Activated naive CD8-positive, alpha-beta T cell (primary cell): ENCODE measurements at regions not wholly inside any gene's neighbourhood (a gene's known extent, or its start where the extent isn't known, plus 50 kb on each side); places are given as distances from the start of the nearest gene placed in this dataset.

Experiments
- H3K27ac Mint-ChIP-seq: one replicate; pipeline ENCODE4 v1.8.0; 2021; ENCODE audit warnings: mixed read lengths
- H3K27me3 Mint-ChIP-seq: one replicate; pipeline ENCODE4 v1.8.0; 2021; ENCODE audit warnings: mixed read lengths
- H3K36me3 Mint-ChIP-seq: one replicate; pipeline ENCODE4 v1.8.0; 2021; ENCODE audit warnings: mixed read lengths
- H3K4me1 Mint-ChIP-seq: one replicate; pipeline ENCODE4 v1.8.0; 2021; ENCODE audit warnings: low read depth, mixed read lengths
- H3K4me3 Mint-ChIP-seq: one replicate; pipeline ENCODE4 v1.8.0; 2021; ENCODE audit warnings: mild to moderate bottlenecking, mixed read lengths
- H3K9me3 Mint-ChIP-seq: one replicate; pipeline ENCODE4 v1.8.0; 2021; ENCODE audit warnings: low read depth, mixed read lengths

DNA sequence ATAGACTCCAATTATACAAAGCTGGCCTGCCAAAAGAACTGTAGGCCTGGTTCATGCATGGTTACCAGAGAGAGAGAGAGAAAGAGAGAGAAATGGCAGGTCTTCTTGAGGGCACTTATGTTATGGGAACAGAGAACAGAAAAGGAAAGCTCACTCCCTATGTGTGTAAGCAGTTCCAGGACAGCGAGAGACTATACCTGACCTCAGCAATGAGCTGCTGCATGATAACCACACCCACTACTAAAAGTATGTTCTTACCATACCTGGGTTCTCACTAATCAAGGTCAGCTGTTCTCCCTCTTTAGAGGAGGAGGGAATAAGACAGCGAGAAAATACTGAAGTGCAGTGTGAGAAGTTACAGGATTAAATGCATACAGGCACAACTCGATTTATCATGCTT is 583.3 kb downstream of the GBA3 start:
- H3K4me3 Mint-ChIP-seq, result no peak overlapping the region
- no peak overlapping the region for H3K27ac Mint-ChIP-seq
- no peaks in the 10 kb centered on the region for H3K4me1 Mint-ChIP-seq
- no peaks in the 10 kb centered on the region for H3K27me3 Mint-ChIP-seq
- H3K9me3 Mint-ChIP-seq, result no peaks in the 10 kb centered on the region
- no peaks in the 10 kb centered on the region for H3K36me3 Mint-ChIP-seq

DNA sequence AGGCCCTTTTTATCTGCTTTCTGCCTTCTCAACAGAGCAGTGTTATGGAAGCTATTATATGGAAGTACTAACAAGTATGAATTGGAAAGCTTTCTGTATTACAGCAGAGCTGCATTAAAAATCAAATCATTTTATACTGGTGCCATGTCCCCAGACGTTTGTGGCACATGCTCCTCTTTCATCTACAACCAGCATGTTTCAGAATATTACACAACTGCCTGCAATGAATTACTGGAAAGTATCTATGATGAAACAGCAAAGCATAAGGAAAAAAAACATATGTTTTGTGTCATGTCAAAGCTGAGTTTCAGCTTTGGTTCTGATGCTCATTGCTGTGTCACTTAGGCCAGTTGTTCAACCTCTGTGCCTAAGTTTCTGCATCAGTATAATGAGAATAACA is 576.8 kb downstream of the GBA3 start:
- Mint-ChIP-seq H3K4me1 (no peaks in the 10 kb centered on the region), H3K9me3 (no peaks in the 10 kb centered on the region), H3K27me3 (no peaks in the 10 kb centered on the region), H3K36me3 (no peaks in the 10 kb centered on the region), H3K27ac (no peak overlapping the region), H3K4me3 (no peak overlapping the region)

DNA sequence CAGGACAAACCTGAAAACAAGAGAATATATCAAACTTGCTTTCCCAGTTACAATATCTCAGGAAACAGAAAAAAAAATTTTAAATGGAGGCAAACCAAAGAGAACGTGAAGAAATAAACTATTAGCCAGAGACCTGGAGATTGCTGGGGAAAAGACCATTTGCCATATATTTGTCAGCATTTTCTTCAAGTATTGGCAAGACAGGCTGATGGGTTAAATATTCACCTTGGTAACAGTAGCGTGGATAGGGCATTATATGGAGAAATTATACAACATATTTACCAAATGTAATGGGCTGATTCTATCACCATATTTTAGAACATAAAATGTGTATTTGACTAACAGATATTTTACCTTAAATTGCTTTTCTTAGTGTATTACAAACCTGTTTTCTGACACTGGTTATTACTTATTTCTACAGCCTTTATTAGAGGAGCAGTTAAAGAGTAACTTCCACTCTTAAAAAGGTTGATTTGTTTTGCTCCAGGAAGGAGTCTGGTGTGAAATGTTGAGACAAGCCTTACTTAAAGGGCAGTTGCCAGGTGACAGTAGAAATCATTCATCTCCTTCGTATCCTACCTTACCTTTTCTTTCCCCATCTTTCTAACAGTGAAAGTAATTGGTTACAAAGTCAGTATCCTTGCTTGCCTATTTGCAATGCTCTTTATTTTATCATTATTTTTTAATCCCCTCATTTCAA is 575.5 kb downstream of the GBA3 start:
- no peaks in the 10 kb centered on the region for H3K4me1 Mint-ChIP-seq
- no peaks in the 10 kb centered on the region for H3K9me3 Mint-ChIP-seq
- no peak overlapping the region for H3K4me3 Mint-ChIP-seq
- no peak overlapping the region for H3K27ac Mint-ChIP-seq
- no peaks in the 10 kb centered on the region for H3K27me3 Mint-ChIP-seq
- no peaks in the 10 kb centered on the region for H3K36me3 Mint-ChIP-seq

DNA sequence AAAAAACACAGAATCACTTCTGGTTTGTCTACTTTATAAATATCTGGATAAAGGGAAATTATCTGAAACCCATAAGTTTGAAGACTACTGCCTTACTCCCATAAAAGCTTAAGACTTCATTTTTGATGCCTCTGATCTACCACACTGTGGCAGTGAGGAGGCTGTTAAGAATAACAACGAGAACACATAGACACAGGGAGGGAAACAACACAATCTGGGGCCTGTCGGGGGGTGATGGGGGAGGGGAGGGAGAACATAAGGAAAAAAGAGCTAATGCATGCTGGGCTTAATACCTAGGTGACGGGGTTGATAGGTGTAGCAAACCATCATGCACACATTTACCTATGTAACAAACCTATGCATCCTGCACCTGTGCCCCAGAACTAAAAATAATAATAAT is 573.7 kb downstream of the GBA3 start:
- Mint-ChIP-seq H3K4me1 (no peaks in the 10 kb centered on the region), H3K36me3 (no peaks in the 10 kb centered on the region), H3K27me3 (no peaks in the 10 kb centered on the region), H3K4me3 (no peak overlapping the region), H3K27ac (no peak overlapping the region), H3K9me3 (no peaks in the 10 kb centered on the region)

DNA sequence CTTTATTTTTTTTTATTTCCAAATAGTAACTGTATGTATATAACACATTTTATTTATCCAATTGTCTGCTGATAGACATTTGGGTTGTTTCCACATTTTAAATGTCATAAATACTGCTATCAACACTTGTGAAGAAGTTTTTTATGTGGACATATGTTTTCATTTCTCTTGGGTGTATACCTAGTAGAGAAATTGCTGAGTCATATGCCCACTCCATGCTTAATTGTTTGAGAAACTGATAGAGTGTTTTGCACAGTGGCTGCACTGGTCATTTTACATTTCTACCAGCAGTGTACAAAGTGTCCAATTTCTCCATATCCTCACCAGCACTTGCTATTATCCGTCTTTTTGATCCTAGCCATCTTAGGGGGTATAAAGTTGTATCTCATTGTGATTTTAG is 567.8 kb downstream of the GBA3 start:
- Mint-ChIP-seq H3K9me3 (no peaks in the 10 kb centered on the region), H3K36me3 (no peaks in the 10 kb centered on the region), H3K27ac (no peak overlapping the region), H3K27me3 (no peaks in the 10 kb centered on the region), H3K4me3 (no peak overlapping the region), H3K4me1 (no peaks in the 10 kb centered on the region)

DNA sequence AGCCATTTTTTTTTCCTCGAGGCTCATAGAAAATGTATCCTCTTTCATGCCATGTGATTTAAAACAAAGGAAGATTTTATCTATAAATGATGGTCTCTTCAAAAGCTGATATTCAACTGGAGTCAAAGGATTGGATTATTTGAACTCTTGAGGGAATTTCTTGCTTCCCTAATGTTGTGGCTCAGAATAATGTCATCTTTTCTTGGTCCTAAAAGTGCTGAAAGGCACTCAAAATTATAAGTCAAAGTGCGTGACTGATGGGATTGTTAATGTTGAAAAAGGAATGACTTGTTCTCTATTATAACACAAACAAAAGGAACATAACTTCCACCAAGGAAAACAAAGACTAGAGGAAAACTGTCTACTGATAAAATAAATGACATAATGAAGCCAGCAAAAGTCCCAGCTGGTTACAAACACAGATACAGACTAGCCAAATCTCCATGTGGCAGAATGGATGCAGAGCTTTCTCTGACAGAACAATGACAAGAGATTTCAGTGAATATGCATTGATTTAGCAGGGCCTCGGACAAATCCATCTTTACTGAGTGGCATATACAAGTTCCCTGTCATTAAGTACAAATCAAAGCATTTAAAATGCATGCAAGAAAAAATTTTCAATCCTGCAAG is 552.6 kb downstream of the GBA3 start:
- Mint-ChIP-seq H3K36me3 (no peaks in the 10 kb centered on the region), H3K9me3 (no peaks in the 10 kb centered on the region), H3K27ac (no peak overlapping the region), H3K27me3 (no peaks in the 10 kb centered on the region), H3K4me3 (no peak overlapping the region), H3K4me1 (no peaks in the 10 kb centered on the region)

DNA sequence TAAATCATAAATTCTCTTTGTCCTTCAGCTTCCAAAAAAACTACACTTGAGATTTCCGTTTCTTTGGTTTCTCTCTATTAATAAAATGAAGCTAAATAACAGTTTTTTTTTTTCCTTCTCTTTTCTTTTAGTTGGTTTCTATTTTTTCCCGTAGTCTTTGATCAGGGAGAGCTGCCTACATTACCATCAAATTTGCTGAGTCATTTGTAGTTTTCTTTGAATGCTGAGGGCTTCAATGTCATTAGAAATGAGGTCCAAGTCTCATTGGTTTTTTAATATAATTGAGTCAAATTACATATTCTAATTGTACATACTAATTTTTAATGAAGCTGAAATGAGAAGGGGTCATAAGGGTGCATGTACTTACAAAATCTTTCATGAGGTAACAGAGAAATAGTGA is 550.2 kb downstream of the GBA3 start:
- Mint-ChIP-seq H3K4me1 (no peaks in the 10 kb centered on the region), H3K27me3 (no peaks in the 10 kb centered on the region), H3K4me3 (no peak overlapping the region), H3K27ac (no peak overlapping the region), H3K9me3 (no peaks in the 10 kb centered on the region), H3K36me3 (no peaks in the 10 kb centered on the region)

DNA sequence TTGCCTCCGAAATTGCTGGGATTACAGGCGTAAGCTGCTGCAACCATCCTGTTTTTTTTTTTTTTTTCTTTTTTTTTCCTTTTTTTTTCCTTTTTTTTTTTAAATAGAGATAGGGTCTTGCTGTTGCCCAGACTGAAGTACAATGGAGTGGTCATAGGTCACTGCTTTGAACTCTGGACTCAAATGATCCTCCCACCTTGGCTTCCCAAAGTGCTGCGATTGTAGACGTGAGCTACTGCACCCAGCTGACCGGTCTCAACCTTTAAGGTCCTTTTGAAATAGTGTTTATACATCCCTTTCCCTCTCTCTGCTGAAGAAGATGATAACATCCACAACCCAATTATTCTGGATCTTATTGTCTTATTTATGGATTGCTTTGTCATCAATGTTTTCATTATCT is 548.7 kb downstream of the GBA3 start:
- Mint-ChIP-seq H3K36me3 (no peaks in the 10 kb centered on the region), H3K27ac (no peak overlapping the region), H3K4me3 (no peak overlapping the region), H3K27me3 (no peaks in the 10 kb centered on the region), H3K4me1 (no peaks in the 10 kb centered on the region), H3K9me3 (no peaks in the 10 kb centered on the region)

DNA sequence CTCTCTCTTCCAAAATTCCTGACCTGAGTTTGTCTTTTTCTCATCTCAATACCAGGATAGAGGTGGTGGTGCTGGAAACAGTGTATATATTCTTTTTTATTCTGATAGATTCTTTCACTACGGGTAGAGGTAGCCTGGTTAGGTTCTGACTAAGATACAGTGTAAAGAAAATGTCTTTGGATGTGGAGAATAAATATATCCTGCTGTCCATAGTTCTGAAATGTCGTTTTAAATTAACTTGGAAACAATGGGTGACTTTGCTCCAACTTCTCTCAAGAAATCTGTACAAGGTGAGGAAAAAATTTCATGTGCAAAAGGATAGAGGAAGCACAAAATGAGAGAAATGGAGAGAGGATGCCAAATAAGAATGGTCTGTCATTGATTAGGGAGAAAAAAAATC is 546.1 kb downstream of the GBA3 start:
- Mint-ChIP-seq H3K27ac (no peak overlapping the region), H3K4me3 (no peak overlapping the region), H3K9me3 (no peaks in the 10 kb centered on the region), H3K4me1 (no peaks in the 10 kb centered on the region), H3K36me3 (no peaks in the 10 kb centered on the region), H3K27me3 (no peaks in the 10 kb centered on the region)

DNA sequence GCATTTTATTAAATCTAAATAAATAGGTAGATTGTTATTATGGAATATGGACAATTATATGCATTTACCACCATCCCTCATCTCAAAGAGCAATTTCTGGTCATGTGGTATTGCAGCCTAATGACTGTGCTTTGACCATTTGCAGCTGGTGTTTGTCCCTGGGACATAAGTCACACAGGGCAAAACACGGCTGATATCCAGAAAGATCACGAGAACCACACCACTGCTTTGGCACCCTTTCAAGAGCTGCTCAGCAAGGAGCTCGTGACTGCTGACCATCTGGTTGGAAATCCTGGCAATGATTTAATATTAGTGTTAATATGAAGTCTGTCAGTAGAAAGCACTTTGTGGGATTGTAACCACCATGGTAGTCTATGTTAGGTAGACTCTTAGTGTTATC is 545.0 kb downstream of the GBA3 start:
- Mint-ChIP-seq H3K27me3 (no peaks in the 10 kb centered on the region), H3K36me3 (no peaks in the 10 kb centered on the region), H3K9me3 (no peaks in the 10 kb centered on the region), H3K27ac (no peak overlapping the region), H3K4me3 (no peak overlapping the region), H3K4me1 (no peaks in the 10 kb centered on the region)

DNA sequence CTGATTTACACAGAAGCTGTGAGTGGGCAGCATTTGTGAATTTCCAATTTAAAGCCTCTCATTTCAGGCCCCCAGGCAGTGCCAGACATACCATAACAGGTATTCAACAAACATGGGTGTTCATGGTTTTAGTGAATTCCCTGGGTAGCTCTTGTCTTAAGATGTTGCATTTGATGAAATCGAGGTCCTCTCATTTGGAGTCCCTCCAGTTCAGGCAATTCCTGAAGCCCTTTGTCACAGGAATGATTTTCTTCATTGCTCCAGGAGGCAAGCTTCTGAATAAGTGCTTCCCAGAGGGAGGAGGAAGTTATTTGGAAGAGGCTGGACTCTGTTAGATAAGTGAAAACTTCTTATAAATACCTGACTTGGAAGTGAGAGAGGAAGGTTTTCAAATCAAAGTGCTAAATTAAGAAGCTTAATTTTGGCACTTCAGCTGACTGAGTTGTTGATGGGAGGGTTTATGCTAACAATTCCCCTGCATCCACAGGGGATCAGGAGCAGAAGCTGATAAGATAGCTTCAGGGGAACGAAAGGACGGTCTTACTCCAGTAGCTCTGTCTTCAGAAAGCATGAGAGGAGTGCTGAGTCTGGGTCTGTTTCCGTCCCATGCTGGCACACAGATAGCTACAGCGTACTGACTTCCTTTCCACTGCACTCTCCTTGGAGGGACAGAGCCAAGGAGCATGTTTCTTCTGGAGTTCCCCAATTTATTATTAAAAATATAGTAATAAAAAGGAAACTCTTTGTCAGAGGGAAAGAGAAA is 543.1 kb downstream of the GBA3 start:
- Mint-ChIP-seq H3K27ac (no peak overlapping the region), H3K9me3 (no peaks in the 10 kb centered on the region), H3K36me3 (no peaks in the 10 kb centered on the region), H3K4me1 (no peaks in the 10 kb centered on the region), H3K4me3 (no peak overlapping the region), H3K27me3 (no peaks in the 10 kb centered on the region)

DNA sequence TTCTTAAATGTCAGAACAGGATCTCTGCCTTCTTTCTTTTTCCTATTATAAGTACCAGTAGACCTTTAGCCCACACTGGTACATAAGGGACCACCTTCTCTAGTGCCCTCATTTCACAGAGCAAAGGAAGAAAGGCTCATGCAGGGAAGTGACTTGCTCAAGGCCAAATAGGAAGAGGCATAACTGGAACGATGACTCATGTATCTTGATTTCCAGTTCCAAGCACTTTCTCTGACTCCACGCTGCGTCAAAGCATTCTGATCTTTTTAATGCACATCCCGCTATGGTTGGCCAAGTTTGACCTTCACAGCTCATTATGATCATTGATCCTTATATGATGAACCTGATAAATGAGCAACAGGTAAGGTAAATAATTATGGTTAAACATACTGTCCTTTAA is 542.0 kb downstream of the GBA3 start:
- H3K9me3 Mint-ChIP-seq, result no peaks in the 10 kb centered on the region
- H3K36me3 Mint-ChIP-seq, result no peaks in the 10 kb centered on the region

DNA sequence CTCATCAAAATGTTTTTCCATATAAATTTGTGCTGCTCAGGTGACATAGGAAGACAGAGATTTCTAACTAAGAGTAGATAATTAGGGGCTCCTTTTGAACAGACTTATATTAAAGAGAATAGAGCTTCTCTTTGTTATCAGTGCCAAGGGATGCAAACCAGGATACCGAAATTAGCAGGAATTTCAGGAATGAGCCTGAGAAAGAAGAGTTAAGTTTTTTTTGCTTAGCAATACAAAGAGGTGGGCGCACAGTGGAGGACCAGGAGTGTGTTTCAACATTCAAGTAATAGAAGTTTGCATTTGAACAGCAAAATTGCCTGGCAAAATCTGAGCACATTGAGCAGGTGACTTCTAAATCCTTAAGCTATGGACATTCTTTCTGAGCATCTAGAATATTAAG is 541.3 kb downstream of the GBA3 start:
- H3K4me1 Mint-ChIP-seq, result no peaks in the 10 kb centered on the region
- no peaks in the 10 kb centered on the region for H3K9me3 Mint-ChIP-seq
- H3K27me3 Mint-ChIP-seq, result no peaks in the 10 kb centered on the region
- H3K36me3 Mint-ChIP-seq, result no peaks in the 10 kb centered on the region
- no peak overlapping the region for H3K27ac Mint-ChIP-seq
- H3K4me3 Mint-ChIP-seq, result no peak overlapping the region

More for the DNA sequence above, 542.0 kb downstream of the GBA3 start:
- Mint-ChIP-seq H3K4me3 (no peak overlapping the region), H3K4me1 (no peaks in the 10 kb centered on the region), H3K27ac (no peak overlapping the region), H3K27me3 (no peaks in the 10 kb centered on the region)

DNA sequence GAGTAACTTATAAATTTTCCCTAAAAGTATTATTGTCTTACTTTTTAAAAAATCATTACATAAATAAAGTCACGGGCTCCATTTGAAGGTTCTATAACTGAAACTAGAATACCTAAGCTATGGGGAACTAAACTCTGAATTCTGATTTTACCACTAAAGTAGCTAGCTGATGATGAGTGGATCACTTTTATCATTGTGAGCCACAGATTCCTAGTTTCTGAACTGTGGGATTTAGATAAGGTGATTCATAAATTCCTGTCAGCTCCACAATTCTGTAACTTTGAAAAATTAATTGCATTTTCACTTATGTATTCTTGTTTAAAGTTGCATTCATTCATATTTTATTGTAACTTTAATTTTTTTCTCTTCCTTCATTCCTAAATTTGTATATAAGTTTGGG is 540.9 kb downstream of the GBA3 start:
- Mint-ChIP-seq H3K27ac (no peak overlapping the region), H3K36me3 (no peaks in the 10 kb centered on the region), H3K27me3 (no peaks in the 10 kb centered on the region), H3K9me3 (no peaks in the 10 kb centered on the region), H3K4me1 (no peaks in the 10 kb centered on the region), H3K4me3 (no peak overlapping the region)

DNA sequence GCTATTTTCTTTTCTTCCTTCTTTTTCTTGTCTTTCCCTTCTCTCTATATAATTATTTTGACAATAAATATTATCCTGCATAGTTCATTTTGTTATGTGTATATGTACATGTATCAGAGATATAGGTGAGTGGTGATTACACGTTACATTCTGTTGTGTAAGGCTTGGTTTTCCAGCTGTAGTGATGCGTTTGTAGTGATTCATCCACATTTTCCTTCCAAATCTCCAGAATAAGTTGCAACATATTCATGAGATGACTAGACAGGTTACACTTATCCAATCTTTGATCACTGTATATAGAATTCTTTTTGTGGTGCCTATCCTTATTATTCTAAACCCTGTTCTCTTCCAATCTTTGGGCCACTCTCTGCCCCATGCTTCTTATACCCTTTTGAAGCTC is 540.2 kb downstream of the GBA3 start:
- H3K27ac Mint-ChIP-seq, result no peak overlapping the region
- no peaks in the 10 kb centered on the region for H3K27me3 Mint-ChIP-seq
- H3K9me3 Mint-ChIP-seq, result no peaks in the 10 kb centered on the region
- no peaks in the 10 kb centered on the region for H3K4me1 Mint-ChIP-seq
- no peak overlapping the region for H3K4me3 Mint-ChIP-seq
- no peaks in the 10 kb centered on the region for H3K36me3 Mint-ChIP-seq
